H9 (cell line): ENCODE measurements at regions not wholly inside any gene's neighbourhood (a gene's known extent, or its start where the extent isn't known, plus 50 kb on each side); places are given as distances from the start of the nearest gene placed in this dataset.

Source experiments
- DNase-seq: peaks from one replicate; pipeline ENCODE4 v3.0.0-alpha.2; 2017
- H2AFZ ChIP-seq: one replicate; pipeline ENCODE4 v1.6.1; 2013; ENCODE audit warnings: mild to moderate bottlenecking, low read length, control low read depth, moderate library complexity
- H2AK5ac ChIP-seq: 2 replicates; pipeline ENCODE4 v1.6.1; 2013; ENCODE audit warnings: low read length, control low read depth, mixed read lengths; ENCODE audit not compliant: insufficient read length
- H2BK120ac ChIP-seq: one replicate; pipeline ENCODE4 v1.6.1; 2013; ENCODE audit warnings: low read depth, mild to moderate bottlenecking, low read length, control low read depth, inconsistent platforms; ENCODE audit not compliant: poor library complexity, severe bottlenecking
- H2BK12ac ChIP-seq: 2 replicates; pipeline ENCODE4 v1.6.1; 2013; ENCODE audit warnings: low read length, control low read depth, mixed read lengths, low read depth; ENCODE audit not compliant: insufficient read length
- H2BK15ac ChIP-seq: 2 replicates; pipeline ENCODE4 v1.6.1; 2013; ENCODE audit warnings: low read depth, low read length, control low read depth
- H2BK20ac ChIP-seq: one replicate; pipeline ENCODE4 v1.6.1; 2013; ENCODE audit warnings: low read depth, mild to moderate bottlenecking, low read length, control low read depth, inconsistent platforms; ENCODE audit not compliant: poor library complexity, severe bottlenecking
- H2BK5ac ChIP-seq: 2 replicates; pipeline ENCODE4 v1.6.1; 2013; ENCODE audit warnings: low read length, control low read depth, mixed read lengths; ENCODE audit not compliant: insufficient read length
- H3K14ac ChIP-seq: 2 replicates; pipeline ENCODE4 v1.6.1; 2013; ENCODE audit warnings: low read length, control low read depth; ENCODE audit not compliant: insufficient read depth
- H3K18ac ChIP-seq: 2 replicates; pipeline ENCODE4 v1.6.1; 2013; ENCODE audit warnings: low read depth, mild to moderate bottlenecking, mixed read lengths, low read length, control low read depth; ENCODE audit not compliant: insufficient read length
- H3K23ac ChIP-seq: 2 replicates; pipeline ENCODE4 v1.6.1; 2013; ENCODE audit warnings: low read length, control low read depth, mixed read lengths, low read depth; ENCODE audit not compliant: insufficient read length
- H3K23me2 ChIP-seq: 2 replicates; pipeline ENCODE4 v1.6.1; 2013; ENCODE audit warnings: low read depth, mild to moderate bottlenecking, mixed read lengths, low read length, control low read depth; ENCODE audit not compliant: insufficient read length, poor library complexity, severe bottlenecking
- H3K27ac ChIP-seq: 2 replicates; pipeline ENCODE4 v1.5.1; 2013; ENCODE audit warnings: low read length, control low read depth, mixed read lengths, low read depth; ENCODE audit not compliant: insufficient read length
- H3K27me3 ChIP-seq: 2 replicates; pipeline ENCODE4 v1.6.1; 2013; ENCODE audit warnings: low read length, control low read depth, inconsistent platforms; ENCODE audit not compliant: insufficient read depth
- H3K4ac ChIP-seq: 2 replicates; pipeline ENCODE4 v1.6.1; 2013; ENCODE audit warnings: low read depth, mild to moderate bottlenecking, control low read depth, inconsistent platforms, low read length, moderate library complexity
- H3K4me1 ChIP-seq: 2 replicates; pipeline ENCODE4 v1.6.1; 2013; ENCODE audit warnings: low read length, control low read depth, inconsistent platforms; ENCODE audit not compliant: insufficient read depth
- H3K4me2 ChIP-seq: 2 replicates; pipeline ENCODE4 v1.6.1; 2013; ENCODE audit warnings: low read length, control low read depth, mixed read lengths; ENCODE audit not compliant: insufficient read length, insufficient read depth
- H3K56ac ChIP-seq: 2 replicates; pipeline ENCODE4 v1.6.1; 2013; ENCODE audit warnings: low read depth, mild to moderate bottlenecking, mixed read lengths, low read length, control low read depth; ENCODE audit not compliant: insufficient read length
- H3K79me1 ChIP-seq: 2 replicates; pipeline ENCODE4 v1.6.1; 2013; ENCODE audit warnings: low read depth, mild to moderate bottlenecking, moderate library complexity, low read length, control low read depth, inconsistent platforms; ENCODE audit not compliant: insufficient read depth, poor library complexity, severe bottlenecking
- H3K79me2 ChIP-seq: 2 replicates; pipeline ENCODE4 v1.6.1; 2013; ENCODE audit warnings: low read length, control low read depth, inconsistent platforms; ENCODE audit not compliant: insufficient read depth
- H3K9ac ChIP-seq: 2 replicates; pipeline ENCODE4 v1.6.1; 2013; ENCODE audit warnings: low read length, control low read depth, mixed read lengths; ENCODE audit not compliant: insufficient read length; ENCODE audit errors: extremely low read depth
- H3K9me3 ChIP-seq: one replicate; pipeline ENCODE4 v1.6.1; 2013; ENCODE audit warnings: low read depth, low read length, inconsistent platforms; ENCODE audit not compliant: control insufficient read depth
- H3T11ph ChIP-seq: one replicate; pipeline ENCODE4 v1.6.1; 2013; ENCODE audit warnings: mild to moderate bottlenecking, low read length, control low read depth, inconsistent platforms
- H4K20me1 ChIP-seq: one replicate; pipeline ENCODE4 v1.6.1; 2013; ENCODE audit not compliant: control insufficient read depth, insufficient read length, insufficient read depth
- H4K5ac ChIP-seq: 2 replicates; pipeline ENCODE4 v1.6.1; 2013; ENCODE audit warnings: low read depth, mild to moderate bottlenecking, mixed read lengths, low read length, control low read depth; ENCODE audit not compliant: insufficient read length
- H4K8ac ChIP-seq: replicated peaks from 2 replicates; pipeline ENCODE4 v1.6.1; 2013; ENCODE audit warnings: low read length, control low read depth, mixed read lengths, low read depth; ENCODE audit not compliant: insufficient read length
- H4K91ac ChIP-seq: 2 replicates; pipeline ENCODE4 v1.6.1; 2013; ENCODE audit warnings: low read depth, mild to moderate bottlenecking, moderate library complexity, mixed read lengths, low read length, control low read depth; ENCODE audit not compliant: insufficient read length
- H3K27ac Mint-ChIP-seq, 3 experiments: 2 replicates in 2 of 3; 3 replicates in 1 of 3; pipeline ENCODE4 v1.8.0; 2020 to 2021; ENCODE audit warnings: mixed read lengths in 3 of 3, mild to moderate bottlenecking in 1 of 3, moderate library complexity in 1 of 3
- H3K27me3 Mint-ChIP-seq: 2 replicates; pipeline ENCODE4 v1.8.0; 2021; ENCODE audit warnings: low read depth, mild to moderate bottlenecking, moderate library complexity, mixed read lengths
- H3K36me3 Mint-ChIP-seq, 3 experiments: 2 replicates in 2 of 3; 3 replicates in 1 of 3; pipeline ENCODE4 v1.8.0; 2020 to 2021; ENCODE audit warnings: low read depth in 3 of 3, mixed read lengths in 3 of 3; ENCODE audit not compliant: insufficient read depth in 1 of 3
- H3K4me1 Mint-ChIP-seq, 2 experiments: 2 replicates each; pipeline ENCODE4 v1.8.0; 2020; ENCODE audit warnings: mixed read lengths in 2 of 2
- H3K4me3 Mint-ChIP-seq, 2 experiments: 2 replicates in 1 of 2; 3 replicates in 1 of 2; pipeline ENCODE4 v1.8.0; 2020 to 2021; ENCODE audit warnings: mild to moderate bottlenecking in 2 of 2, mixed read lengths in 2 of 2, moderate library complexity in 1 of 2
- H3K9me3 Mint-ChIP-seq, 2 experiments: 2 replicates in 1 of 2; 3 replicates in 1 of 2; pipeline ENCODE4 v1.8.0; 2020; ENCODE audit warnings: mild to moderate bottlenecking in 2 of 2, mixed read lengths in 2 of 2, moderate library complexity in 1 of 2
- CTCF ChIP-seq: fragments of 200-600 bp; sonication (generic); conservative IDR thresholded peaks from 3 replicates; pipeline ENCODE4 v1.8.0; 2021; ENCODE audit warnings: antibody characterized with exemption, mild to moderate bottlenecking
- WGBS: extraction: QIAGEN DNeasy Blood & Tissue Kit; methylation state at CpG from one replicate; pipeline ENCODE4 v1.1.7; 2013; ENCODE audit warnings: missing lambda C conversion rate, low lambda C conversion rate, mixed read lengths; ENCODE audit not compliant: insufficient read length; ENCODE audit errors: extremely low coverage; 5-methylcytosine and 5-hydroxymethylcytosine counted together

- Histone ChIP-seq H3K14ac (no peak overlapping the region), H3K4me1 (no peaks in the 10 kb centered on the region), H4K20me1 (no peaks in the 10 kb centered on the region), H3K79me2 (no peaks in the 10 kb centered on the region), H3K27me3 (peaks cover 4% of the 10 kb centered on the region), H4K8ac (no peak overlapping the region), H3K79me1 (no peaks in the 10 kb centered on the region), H2BK15ac (no peak overlapping the region), H3K56ac (no peak overlapping the region), H3K18ac (no peak overlapping the region), H3K23me2 (no peaks in the 10 kb centered on the region), H3T11ph (no peak overlapping the region), H2BK5ac (no peak overlapping the region), H2BK120ac (no peak overlapping the region), H2AFZ (no peak overlapping the region), H3K9me3 (no peaks in the 10 kb centered on the region), H3K27ac (no peak overlapping the region), H3K9ac (no peak overlapping the region), H3K4me2 (no peak overlapping the region), H2BK20ac (no peak overlapping the region), H4K5ac (no peak overlapping the region), H4K91ac (no peak overlapping the region), H2BK12ac (no peak overlapping the region), H2AK5ac (no peak overlapping the region), H3K23ac (no peak overlapping the region), H3K4ac (no peak overlapping the region)
- H3K9me3 Mint-ChIP-seq, result peaks cover 2% of the 10 kb centered on the region in 2 experiments; a peak in 3 of 5 replicates
- TF ChIP-seq CTCF, result no peak
- H3K4me1 Mint-ChIP-seq, result peaks cover 0 to 2% of the 10 kb centered on the region in 2 experiments; a peak in 1 of 4 replicates
- no CpG with 5 or more reads among the region's 4 CpGs for WGBS
- H3K4me3 Mint-ChIP-seq, result no peak overlapping the region
- H3K36me3 Mint-ChIP-seq, result no peaks in the 10 kb centered on the region; a peak in 1 of 7 replicates
- DNase-seq, result no peak
- H3K27me3 Mint-ChIP-seq, result peaks cover 42% of the 10 kb centered on the region
- H3K27ac Mint-ChIP-seq, result no peak overlapping the region
Measured at GRCh38 chr20:61041481-61041880, 210.6 kb upstream of the CDH4 start.
